ENCODE measurements at regions not wholly inside any gene's neighbourhood (a gene's known extent, or its start where the extent isn't known, plus 50 kb on each side); places are given as distances from the start of the nearest gene placed in this dataset.

DNA sequence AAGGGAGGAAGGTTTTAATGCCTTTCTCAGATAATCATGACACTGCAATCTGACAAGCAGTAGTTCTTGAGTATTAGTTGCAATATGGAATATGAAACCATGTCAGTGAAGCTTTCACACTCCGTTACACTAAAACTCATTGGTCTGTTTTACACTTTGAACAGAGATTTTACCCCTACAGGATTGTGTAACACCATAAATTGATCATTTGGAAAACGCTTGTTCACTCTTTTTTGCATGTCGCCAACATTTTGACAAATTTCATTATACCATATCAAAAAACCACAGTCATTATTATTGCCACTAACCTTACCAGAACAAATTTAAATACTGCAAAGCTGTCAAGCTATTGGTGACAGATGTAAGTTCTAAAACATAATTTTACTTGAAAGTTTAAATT is 404.8 kb upstream of the THBS1 start:
- TF ChIP-seq EZH2 (IDR thresholded peaks at IDR 0.05; ENCODE audit: borderline replicate concordance, insufficient read depth, low read length, poor library complexity, severe bottlenecking) (no peak), CTCF (IDR thresholded peaks at IDR 0.05; ENCODE audit: poor library complexity, severe bottlenecking) (no peak), EP300 (conservative IDR thresholded peaks at IDR 0.05; ENCODE audit: poor library complexity, severe bottlenecking) (no peak)
